ELF-1 (cell line): ENCODE measurements at regions not wholly inside any gene's neighbourhood (a gene's known extent, or its start where the extent isn't known, plus 50 kb on each side); places are given as distances from the start of the nearest gene placed in this dataset.
"Not testable (repeated sequence)": the region's sequence is repeated elsewhere in the genome, so short reads cannot be mapped to it uniquely, and the experiment has no call there.

Experiments used
- DNase-seq: peaks from one replicate; pipeline ENCODE4 v3.0.0-alpha.2; 2016; ENCODE audit warnings: low read depth, low spot score

GRCh38 chr3:178967177-178967532 lies 104.5 kb downstream of the ZMAT3 start:
- no peak for DNase-seq

GRCh38 chr3:178966299-178967176 lies 105.1 kb downstream of the ZMAT3 start:
- DNase-seq: no peak

GRCh38 chr3:178964551-178964950 lies 107.1 kb downstream of the ZMAT3 start:
- DNase-seq: no peak

GRCh38 chr3:178960918-178961317 lies 110.7 kb downstream of the ZMAT3 start:
- no peak for DNase-seq

GRCh38 chr3:178960181-178960580 lies 111.4 kb downstream of the ZMAT3 start:
- DNase-seq: no peak

- no peak for DNase-seq
Measured at GRCh38 chr3:178950676-178951075, 120.9 kb downstream of the ZMAT3 start.

- no peak for DNase-seq
Measured at GRCh38 chr3:178949896-178950295, 121.7 kb downstream of the ZMAT3 start.

GRCh38 chr3:178948546-178948945 lies 123.1 kb downstream of the ZMAT3 start:
- no peak for DNase-seq

GRCh38 chr3:178947738-178948137 lies 123.9 kb downstream of the ZMAT3 start:
- no peak for DNase-seq

- not testable (repeated sequence) for DNase-seq
Measured at GRCh38 chr3:178942261-178942660, 129.3 kb downstream of the ZMAT3 start.

- DNase-seq: no peak
Measured at GRCh38 chr3:178930116-178930515, 141.5 kb downstream of the ZMAT3 start.

GRCh38 chr3:178916223-178916622 lies 155.4 kb downstream of the ZMAT3 start:
- DNase-seq: no peak

GRCh38 chr3:178915365-178915764 lies 156.2 kb downstream of the ZMAT3 start:
- DNase-seq: peak; percentile 17

- DNase-seq: no peak
Measured at GRCh38 chr3:178907081-178907480, 164.5 kb downstream of the ZMAT3 start.

GRCh38 chr3:178901204-178901603 lies 170.4 kb downstream of the ZMAT3 start:
- no peak for DNase-seq

- no peak for DNase-seq
Measured at GRCh38 chr3:178900029-178900646, 171.5 kb downstream of the ZMAT3 start.

GRCh38 chr3:178895178-178895789 lies 176.3 kb downstream of the ZMAT3 start:
- DNase-seq: no peak
